HEK293T (cell line): ENCODE measurements at regions not wholly inside any gene's neighbourhood (a gene's known extent, or its start where the extent isn't known, plus 50 kb on each side); places are given as distances from the start of the nearest gene placed in this dataset.

Source experiments
- CTCF ChIA-PET: fragments of 350-600 bp; formaldehyde crosslinking; extraction: SDS; loops from one replicate; lab custom pipeline; 2021; ENCODE audit warnings: antibody characterized with exemption, inconsistent platforms; lab: Yijun Ruan, JAX
- POLR2A ChIA-PET: fragments of 350-600 bp; formaldehyde crosslinking; extraction: SDS; loops from one replicate; lab custom pipeline; 2020; ENCODE audit warnings: antibody characterized with exemption, inconsistent platforms; lab: Yijun Ruan, JAX
- DNase-seq: peaks from one replicate; pipeline ENCODE4 v3.0.0; 2012; ENCODE audit warnings: mixed read lengths; ENCODE audit errors: extremely low spot score
- ARNT ChIP-seq: fragments of 450-650 bp; IDR thresholded peaks from 2 replicates; pipeline ENCODE4 v1.6.1; 2017; ENCODE audit warnings: mild to moderate bottlenecking
- BHLHE40 ChIP-seq: fragments of 450-650 bp; IDR thresholded peaks from 2 replicates; pipeline ENCODE4 v1.6.1; 2016; ENCODE audit warnings: mild to moderate bottlenecking, moderate library complexity, borderline replicate concordance
- CTBP1 ChIP-seq: fragments of 450-650 bp; IDR thresholded peaks from 2 replicates; pipeline ENCODE4 v1.6.1; 2016; ENCODE audit warnings: borderline replicate concordance
- ELF4 ChIP-seq: fragments of 450-650 bp; IDR thresholded peaks from 2 replicates; pipeline ENCODE4 v1.6.1; 2017; ENCODE audit warnings: antibody characterized with exemption
- FOXA1 ChIP-seq: fragments of 450-650 bp; IDR thresholded peaks from 2 replicates; pipeline ENCODE4 v1.6.1; 2016; ENCODE audit warnings: mild to moderate bottlenecking
- FOXK2 ChIP-seq: fragments of 450-650 bp; IDR thresholded peaks from 2 replicates; pipeline ENCODE4 v1.6.1; 2016; ENCODE audit warnings: mild to moderate bottlenecking
- FOXM1 ChIP-seq: fragments of 450-650 bp; IDR thresholded peaks from 2 replicates; pipeline ENCODE4 v1.6.1; 2017; ENCODE audit warnings: mild to moderate bottlenecking, borderline replicate concordance
- HDGF ChIP-seq: fragments of 450-650 bp; IDR thresholded peaks from 2 replicates; pipeline ENCODE4 v1.6.1; 2017; ENCODE audit warnings: antibody characterized with exemption, borderline replicate concordance
- L3MBTL2 ChIP-seq: fragments of 450-650 bp; conservative IDR thresholded peaks from 2 replicates; pipeline ENCODE4 v1.6.1; 2016; ENCODE audit warnings: mild to moderate bottlenecking
- LEF1 ChIP-seq: fragments of 450-650 bp; IDR thresholded peaks from 2 replicates; pipeline ENCODE4 v1.6.1; 2017; ENCODE audit warnings: mild to moderate bottlenecking, borderline replicate concordance
- NFRKB ChIP-seq: fragments of 450-650 bp; IDR thresholded peaks from 2 replicates; pipeline ENCODE4 v1.6.1; 2016; ENCODE audit warnings: mild to moderate bottlenecking, moderate library complexity
- PKNOX1 ChIP-seq: fragments of 450-650 bp; IDR thresholded peaks from 2 replicates; pipeline ENCODE4 v1.6.1; 2016
- SP1 ChIP-seq: fragments of 450-650 bp; IDR thresholded peaks from 2 replicates; pipeline ENCODE4 v1.6.1; 2017
- SUZ12 ChIP-seq: fragments of 450-650 bp; IDR thresholded peaks from 2 replicates; pipeline ENCODE4 v1.6.1; 2016; ENCODE audit warnings: mild to moderate bottlenecking
- TARDBP ChIP-seq: fragments of 450-650 bp; IDR thresholded peaks from 2 replicates; pipeline ENCODE4 v1.6.1; 2016
- ZNF384 ChIP-seq: fragments of 450-650 bp; IDR thresholded peaks from 2 replicates; pipeline ENCODE4 v1.6.1; 2016

GRCh38 chr2:67498931-67499330, 101.8 kb downstream of the ETAA1 start:
- DNase-seq: no peak
- CTCF ChIA-PET: no interaction called here
- POLR2A ChIA-PET: no interaction called here
- no peak for TF ChIP-seq SP1
- TF ChIP-seq LEF1: no peak
- TF ChIP-seq NFRKB: no peak

GRCh38 chr2:67499989-67500388, 102.9 kb downstream of the ETAA1 start:
- ChIA-PET POLR2A (no interaction called here), CTCF (no interaction called here)
- DNase-seq: no peak
- TF ChIP-seq BHLHE40 (no peak), FOXK2 (no peak), CTBP1 (no peak), FOXA1 (no peak), FOXM1 (no peak), PKNOX1 (no peak), ZNF384 (no peak), ELF4 (no peak), ARNT (no peak), TARDBP (no peak)

GRCh38 chr2:67500541-67500940, 103.4 kb downstream of the ETAA1 start:
- ChIA-PET POLR2A (no interaction called here), CTCF (no interaction called here)
- no peak for TF ChIP-seq PKNOX1
- TF ChIP-seq NFRKB: no peak
- TF ChIP-seq TARDBP: no peak
- TF ChIP-seq SP1: no peak
- no peak for TF ChIP-seq ZNF384
- no peak for TF ChIP-seq FOXM1
- TF ChIP-seq L3MBTL2: no peak
- no peak for TF ChIP-seq LEF1
- DNase-seq: no peak

- POLR2A ChIA-PET: interaction anchor here (0.8 kb wide), 1 partner anchor 1112 kb away, joined by 3 read pairs; no protein-coding TSS in a partner anchor
- no peak for DNase-seq
- CTCF ChIA-PET: interaction anchor here (0.6 to 1.3 kb wide), 2 partner anchors 9 to 523 kb away, joined by 3 read pairs; no protein-coding TSS in a partner anchor
- no peak for TF ChIP-seq NFRKB
- no peak for TF ChIP-seq LEF1
- no peak for TF ChIP-seq SUZ12
- no peak for TF ChIP-seq SP1
- TF ChIP-seq BHLHE40: no peak
- TF ChIP-seq TARDBP: no peak
- no peak for TF ChIP-seq CTBP1
- no peak for TF ChIP-seq FOXM1
- no peak for TF ChIP-seq ARNT
Measured at GRCh38 chr2:67502346-67503065, 105.4 kb downstream of the ETAA1 start.

GRCh38 chr2:67503066-67503795, 106.1 kb downstream of the ETAA1 start:
- POLR2A ChIA-PET: interaction anchor here (0.8 kb wide), 1 partner anchor 1113 kb away, joined by 3 read pairs; no protein-coding TSS in a partner anchor
- DNase-seq: no peak
- CTCF ChIA-PET: interaction anchor here (1.3 kb wide), 1 partner anchor 8 kb away, joined by 3 read pairs; no protein-coding TSS in a partner anchor
- no peak for TF ChIP-seq FOXM1
- TF ChIP-seq ZNF384: no peak
- TF ChIP-seq FOXK2: no peak
- TF ChIP-seq ELF4: no peak
- no peak for TF ChIP-seq BHLHE40
- no peak for TF ChIP-seq ARNT
- no peak for TF ChIP-seq SUZ12
- TF ChIP-seq SP1: no peak
- no peak for TF ChIP-seq TARDBP
- TF ChIP-seq HDGF: no peak
- TF ChIP-seq CTBP1: no peak
- no peak for TF ChIP-seq LEF1
- no peak for TF ChIP-seq PKNOX1
- no peak for TF ChIP-seq FOXA1
- no peak for TF ChIP-seq NFRKB
- TF ChIP-seq L3MBTL2: no peak

DNA sequence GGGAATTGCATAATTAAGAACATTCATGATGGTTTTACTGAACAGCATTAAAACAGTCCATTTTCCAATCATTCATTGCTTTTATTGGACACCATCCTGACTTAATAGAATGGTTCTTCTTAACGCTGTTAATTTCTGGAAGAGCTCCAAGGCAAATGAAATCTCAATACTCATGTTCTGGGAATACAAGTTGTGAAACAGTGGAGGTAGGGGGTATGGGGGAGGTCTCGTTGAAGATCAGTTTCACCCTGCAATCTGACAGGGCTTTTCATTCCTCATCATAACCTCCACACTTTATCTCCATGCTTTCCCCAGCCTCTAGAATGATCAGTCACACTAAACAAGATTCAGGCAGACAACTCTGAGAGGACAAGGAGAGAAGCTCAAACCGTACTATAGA, 113.6 kb downstream of the ETAA1 start:
- CTCF ChIA-PET: no interaction called here

More for the DNA sequence above, 113.6 kb downstream of the ETAA1 start:
- TF ChIP-seq BHLHE40 (no peak), L3MBTL2 (no peak), FOXM1 (no peak), NFRKB (no peak), SUZ12 (no peak), PKNOX1 (no peak), LEF1 (no peak), CTBP1 (no peak), FOXK2 (no peak), SP1 (no peak), TARDBP (no peak), ZNF384 (no peak), FOXA1 (no peak), ARNT (no peak)
- POLR2A ChIA-PET: no interaction called here
- no peak for DNase-seq
